Hepatocyte (in vitro differentiated cells): ENCODE measurements at regions not wholly inside any gene's neighbourhood (a gene's known extent, or its start where the extent isn't known, plus 50 kb on each side); places are given as distances from the start of the nearest gene placed in this dataset.
"Not testable (repeated sequence)": the region's sequence is repeated elsewhere in the genome, so short reads cannot be mapped to it uniquely, and the experiment has no call there.

Experiments
- DNase-seq: peaks from one replicate; pipeline ENCODE4 v3.0.0-alpha.2; 2016; ENCODE audit warnings: low spot score
- H2AFZ ChIP-seq: fragments of 200-600 bp; sonication (generic); 2 replicates; pipeline ENCODE4 v1.6.0; 2016; ENCODE audit warnings: antibody characterized with exemption, mild to moderate bottlenecking
- H3K27ac ChIP-seq: fragments of 200-600 bp; sonication (generic); 2 replicates; pipeline ENCODE4 v1.5.1; 2016; ENCODE audit warnings: mild to moderate bottlenecking
- H3K27me3 ChIP-seq: fragments of 200-600 bp; sonication (generic); 2 replicates; pipeline ENCODE4 v1.6.1; 2016
- H3K36me3 ChIP-seq: fragments of 200-600 bp; sonication (generic); replicated peaks from 2 replicates; pipeline ENCODE4 v1.5.1; 2016; ENCODE audit warnings: low read depth; ENCODE audit not compliant: insufficient read depth
- H3K4me1 ChIP-seq: fragments of 200-600 bp; sonication (generic); 2 replicates; pipeline ENCODE4 v1.5.1; 2016; ENCODE audit warnings: mild to moderate bottlenecking, moderate library complexity; ENCODE audit not compliant: insufficient read depth
- H3K4me2 ChIP-seq: fragments of 200-600 bp; sonication (generic); 2 replicates; pipeline ENCODE4 v1.6.0; 2016
- H3K4me3 ChIP-seq: fragments of 200-600 bp; sonication (generic); 2 replicates; pipeline ENCODE4 v1.5.1; 2016; ENCODE audit warnings: mild to moderate bottlenecking
- H3K79me2 ChIP-seq: fragments of 200-600 bp; sonication (generic); 2 replicates; pipeline ENCODE4 v1.6.0; 2017; ENCODE audit warnings: mild to moderate bottlenecking
- H3K9me2 ChIP-seq: fragments of 200-600 bp; sonication (generic); replicated peaks from 2 replicates; pipeline ENCODE4 v1.6.0; 2017; ENCODE audit warnings: mild to moderate bottlenecking; ENCODE audit not compliant: insufficient read depth
- H3K9me3 ChIP-seq: fragments of 200-600 bp; sonication (generic); 2 replicates; pipeline ENCODE4 v1.5.1; 2016; ENCODE audit warnings: low read depth, mild to moderate bottlenecking
- H4K20me1 ChIP-seq: fragments of 200-600 bp; sonication (generic); 2 replicates; pipeline ENCODE4 v1.6.0; 2016; ENCODE audit warnings: mild to moderate bottlenecking; ENCODE audit not compliant: insufficient read depth, poor library complexity, severe bottlenecking
- EZH2 ChIP-seq: fragments of 200-600 bp; sonication (generic); IDR thresholded peaks from 2 replicates; pipeline ENCODE4 v1.6.1; 2016; ENCODE audit warnings: antibody characterized with exemption, mild to moderate bottlenecking, borderline replicate concordance
- EZH2phosphoT487 ChIP-seq: fragments of 200-600 bp; sonication (generic); IDR thresholded peaks from one replicate; pipeline ENCODE4 v1.6.1; 2018; ENCODE audit warnings: antibody characterized with exemption, mild to moderate bottlenecking, low read depth, moderate library complexity; ENCODE audit not compliant: unreplicated experiment, severe bottlenecking
- WGBS: methylation state at CpG from one replicate; pipeline ENCODE4 v1.1.6; 2016; ENCODE audit warnings: low lambda C conversion rate; ENCODE audit errors: missing lambda C conversion rate; 5-methylcytosine and 5-hydroxymethylcytosine counted together
- TF ChIP-seq, protein P1 (sequence below): fragments of 200-600 bp; sonication (generic); IDR thresholded peaks from 2 replicates; pipeline ENCODE4 v1.5.1; 2016; ENCODE audit warnings: antibody characterized with exemption, mild to moderate bottlenecking; ENCODE audit not compliant: poor library complexity

DNA sequence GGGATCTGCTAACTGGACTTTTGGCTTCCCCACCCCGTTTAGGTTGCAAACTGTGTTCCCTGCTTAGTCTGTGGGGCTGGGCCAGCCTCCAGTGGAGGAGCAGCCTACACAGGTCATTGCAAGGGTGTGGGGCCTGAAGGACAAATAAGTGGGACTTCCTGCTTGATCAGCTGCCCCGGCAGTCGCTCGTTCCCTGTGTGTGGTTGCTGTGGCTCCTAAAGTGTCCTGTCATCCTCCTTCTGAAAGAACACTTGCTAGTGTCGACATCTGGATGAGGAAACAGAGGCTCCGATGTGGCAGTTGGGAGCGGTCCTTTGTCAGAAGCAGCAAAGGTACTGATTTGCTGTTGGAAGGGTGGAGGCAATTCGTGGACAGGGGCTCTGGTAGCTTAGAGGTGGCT is 88.9 kb upstream of the TBCA start:
- Histone ChIP-seq H3K27ac (no peak overlapping the region), H3K9me3 (no peaks in the 10 kb centered on the region), H2AFZ (no peak overlapping the region), H4K20me1 (no peaks in the 10 kb centered on the region), H3K4me3 (no peak overlapping the region), H3K27me3 (no peaks in the 10 kb centered on the region), H3K4me1 (no peaks in the 10 kb centered on the region), H3K36me3 (no peaks in the 10 kb centered on the region), H3K9me2 (no peaks in the 10 kb centered on the region), H3K79me2 (no peaks in the 10 kb centered on the region), H3K4me2 (no peak overlapping the region)
- 81% methylated on average over 8 of the region's 8 CpGs for WGBS
- DNase-seq = no peak
- TF ChIP-seq EZH2phosphoT487 = no peak
- TF ChIP-seq, protein P1, sequence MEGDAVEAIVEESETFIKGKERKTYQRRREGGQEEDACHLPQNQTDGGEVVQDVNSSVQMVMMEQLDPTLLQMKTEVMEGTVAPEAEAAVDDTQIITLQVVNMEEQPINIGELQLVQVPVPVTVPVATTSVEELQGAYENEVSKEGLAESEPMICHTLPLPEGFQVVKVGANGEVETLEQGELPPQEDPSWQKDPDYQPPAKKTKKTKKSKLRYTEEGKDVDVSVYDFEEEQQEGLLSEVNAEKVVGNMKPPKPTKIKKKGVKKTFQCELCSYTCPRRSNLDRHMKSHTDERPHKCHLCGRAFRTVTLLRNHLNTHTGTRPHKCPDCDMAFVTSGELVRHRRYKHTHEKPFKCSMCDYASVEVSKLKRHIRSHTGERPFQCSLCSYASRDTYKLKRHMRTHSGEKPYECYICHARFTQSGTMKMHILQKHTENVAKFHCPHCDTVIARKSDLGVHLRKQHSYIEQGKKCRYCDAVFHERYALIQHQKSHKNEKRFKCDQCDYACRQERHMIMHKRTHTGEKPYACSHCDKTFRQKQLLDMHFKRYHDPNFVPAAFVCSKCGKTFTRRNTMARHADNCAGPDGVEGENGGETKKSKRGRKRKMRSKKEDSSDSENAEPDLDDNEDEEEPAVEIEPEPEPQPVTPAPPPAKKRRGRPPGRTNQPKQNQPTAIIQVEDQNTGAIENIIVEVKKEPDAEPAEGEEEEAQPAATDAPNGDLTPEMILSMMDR = no peak
- no peak for TF ChIP-seq EZH2

DNA sequence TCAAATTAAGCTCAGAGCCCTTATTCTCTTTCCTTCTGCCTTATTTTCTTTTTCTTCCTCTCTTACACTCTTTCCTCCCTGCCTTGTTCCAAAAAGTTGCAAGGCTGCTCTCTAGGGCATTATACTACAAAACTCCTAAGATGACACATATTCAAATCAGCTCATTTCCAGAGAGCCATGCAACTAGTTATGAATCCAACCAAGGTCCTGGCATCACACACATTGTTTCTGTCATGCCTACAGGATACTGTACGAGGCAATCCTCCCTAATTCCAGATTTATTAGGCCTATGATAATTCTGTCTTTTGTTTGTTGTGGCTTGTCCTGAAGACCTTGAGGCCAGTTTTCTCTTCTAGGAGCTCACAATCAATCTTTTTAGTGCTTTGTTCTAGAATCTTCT is 87.0 kb upstream of the TBCA start:
- Histone ChIP-seq H4K20me1 (no peaks in the 10 kb centered on the region), H3K9me3 (no peaks in the 10 kb centered on the region), H3K4me1 (no peaks in the 10 kb centered on the region), H3K4me3 (no peak overlapping the region), H3K79me2 (no peaks in the 10 kb centered on the region), H2AFZ (no peak overlapping the region), H3K36me3 (no peaks in the 10 kb centered on the region), H3K4me2 (no peak overlapping the region), H3K27me3 (peaks cover 3% of the 10 kb centered on the region), H3K9me2 (no peaks in the 10 kb centered on the region), H3K27ac (no peak overlapping the region)
- WGBS = 59% methylated on average over 1 of the region's 1 CpG
- DNase-seq = no peak
- TF ChIP-seq EZH2phosphoT487 = no peak
- TF ChIP-seq, protein P1 = no peak

DNA sequence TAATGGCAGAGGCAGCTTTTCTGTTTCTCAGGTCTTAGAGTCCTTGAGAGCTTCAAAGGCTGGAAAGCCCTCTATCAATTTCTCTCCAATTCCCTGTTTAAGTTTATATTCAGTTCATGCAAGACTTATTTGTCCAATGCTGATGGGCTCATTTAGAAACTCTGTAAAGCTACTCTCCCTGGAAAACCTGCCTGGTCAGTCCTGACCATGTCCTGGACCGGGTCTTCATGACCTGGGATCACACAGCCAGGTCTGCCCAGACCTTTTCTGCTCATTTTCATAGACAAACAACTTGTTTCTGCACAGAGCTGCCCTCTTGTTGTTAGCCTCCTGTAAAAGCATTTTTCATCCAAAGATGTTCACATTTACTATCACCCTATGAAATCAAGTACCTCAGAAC is 85.4 kb upstream of the TBCA start:
- Histone ChIP-seq H3K4me2 (no peak overlapping the region), H4K20me1 (no peaks in the 10 kb centered on the region), H3K9me3 (no peaks in the 10 kb centered on the region), H3K27me3 (peaks cover 3% of the 10 kb centered on the region), H3K36me3 (no peaks in the 10 kb centered on the region), H3K4me1 (no peaks in the 10 kb centered on the region), H3K4me3 (no peak overlapping the region), H3K27ac (no peak overlapping the region), H3K79me2 (no peaks in the 10 kb centered on the region), H3K9me2 (no peaks in the 10 kb centered on the region), H2AFZ (no peak overlapping the region)
- TF ChIP-seq EZH2 (no peak), EZH2phosphoT487 (no peak)
- TF ChIP-seq, protein P1 = no peak
- DNase-seq = no peak
- 90% methylated on average over 1 of the region's 1 CpG for WGBS

DNA sequence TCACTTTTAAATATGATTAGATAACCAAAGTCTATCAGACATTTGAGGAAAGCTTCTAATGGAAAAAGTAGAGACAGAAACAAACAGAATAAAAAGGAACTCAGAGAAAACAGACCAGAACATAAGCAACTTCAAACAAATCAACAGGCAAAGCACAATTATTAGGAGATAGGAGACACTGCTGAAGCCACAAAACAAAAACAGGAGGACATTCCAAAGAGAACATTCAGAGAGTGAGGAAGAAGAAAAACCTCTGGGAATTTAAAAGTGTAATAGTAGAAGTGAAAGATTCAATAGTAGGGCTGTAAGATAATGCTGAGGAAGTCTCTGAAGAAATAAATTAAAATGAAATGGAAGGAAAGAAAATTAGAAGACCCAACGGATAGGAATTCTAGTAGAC is 83.2 kb upstream of the TBCA start:
- no peak for DNase-seq
- Histone ChIP-seq H3K4me1 (no peaks in the 10 kb centered on the region), H3K27me3 (peaks cover 3% of the 10 kb centered on the region), H3K9me2 (no peaks in the 10 kb centered on the region), H2AFZ (no peak overlapping the region), H3K27ac (no peak overlapping the region), H3K4me3 (no peak overlapping the region), H3K79me2 (no peaks in the 10 kb centered on the region), H3K9me3 (no peaks in the 10 kb centered on the region), H4K20me1 (no peaks in the 10 kb centered on the region), H3K4me2 (no peak overlapping the region), H3K36me3 (no peaks in the 10 kb centered on the region)
- TF ChIP-seq EZH2 = no peak
- TF ChIP-seq EZH2phosphoT487 = no peak
- TF ChIP-seq, protein P1 = no peak
- 73% methylated on average over 1 of the region's 1 CpG for WGBS

DNA sequence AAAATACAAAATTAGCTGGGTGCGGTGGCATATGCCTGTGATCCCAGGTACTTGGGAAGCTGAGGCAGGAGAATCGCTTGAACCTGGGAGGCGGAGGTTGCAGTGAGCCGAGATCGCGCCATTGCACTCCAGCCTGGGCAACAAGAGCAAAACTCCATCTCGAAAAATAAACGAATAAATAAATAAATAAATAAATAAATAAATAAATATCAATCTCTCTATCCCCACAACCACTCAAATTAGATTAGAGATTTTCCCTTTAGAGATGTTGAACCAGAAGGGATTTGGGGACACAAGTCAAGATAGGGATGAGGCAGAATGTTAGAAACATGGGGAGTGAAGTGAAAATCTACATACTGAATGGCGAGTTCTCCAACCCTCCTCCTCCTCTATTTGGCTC is 82.5 kb upstream of the TBCA start:
- WGBS = 90% methylated on average over 9 of the region's 9 CpGs
- not testable (repeated sequence) for H3K9me3 ChIP-seq

More for the DNA sequence above, 82.5 kb upstream of the TBCA start:
- not testable (repeated sequence) for H3K4me1 ChIP-seq, H3K27me3 ChIP-seq, H3K4me2 ChIP-seq, H3K36me3 ChIP-seq, H3K4me3 ChIP-seq, H3K79me2 ChIP-seq, H3K9me2 ChIP-seq, DNase-seq, H2AFZ ChIP-seq, H3K27ac ChIP-seq, H4K20me1 ChIP-seq
